ENCODE measurements at regions not wholly inside any gene's neighbourhood (a gene's known extent, or its start where the extent isn't known, plus 50 kb on each side); places are given as distances from the start of the nearest gene placed in this dataset.

DNA sequence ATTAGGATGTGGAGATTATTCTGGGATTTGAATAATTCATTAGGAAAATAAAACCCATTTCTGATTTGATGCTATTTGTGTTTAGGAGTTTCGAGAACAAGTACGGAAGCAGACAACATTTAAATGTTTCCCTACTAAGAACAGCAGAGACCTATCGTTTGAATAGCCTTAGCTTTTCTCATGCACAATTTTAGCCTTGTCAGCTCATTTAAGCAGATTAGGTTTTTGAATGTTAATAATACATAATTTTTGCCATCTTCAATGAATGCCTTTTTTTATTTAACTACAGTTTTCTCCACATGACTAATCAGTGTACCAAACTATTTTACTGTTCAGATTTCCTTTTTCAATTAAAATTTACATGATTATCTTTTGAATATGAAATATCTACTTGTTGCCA is 592.0 kb downstream of the BCKDHB start:
- no peak overlapping the region for H3K9ac ChIP-seq (replicated peaks in 1 of 4; ENCODE audit: extremely low read depth in 1 of 4, low read depth in 3 of 4, low read length in 3 of 4)
- H3K27ac ChIP-seq (ENCODE audit: low read depth, low read length), result no peak overlapping the region
- H2BK15ac ChIP-seq (ENCODE audit: low read length), result no peak overlapping the region
- no peak overlapping the region for H3K23ac ChIP-seq (ENCODE audit: insufficient read length)
- H4K20me1 ChIP-seq (replicated peaks in 1 of 2; ENCODE audit: control insufficient read depth in 1 of 2, insufficient read depth in 2 of 2, low read length in 2 of 2), result no peaks in the 10 kb centered on the region
- H3K4ac ChIP-seq (replicated peaks; ENCODE audit: insufficient read length, low read depth, low read length), result no peak overlapping the region
- WGBS, 2 experiments (ENCODE audit: extremely low coverage in 1 of 2, insufficient coverage in 1 of 2, insufficient read length in 1 of 2, insufficient replicate concordance in 2 of 2, low coverage in 1 of 2, low lambda C conversion rate in 2 of 2, missing lambda C conversion rate in 1 of 2), result 96% methylated on average over 3 of the region's 3 CpGs; no CpG with 5 or more reads in 1 of the 2 experiments
- no peaks in the 10 kb centered on the region for H3K79me1 ChIP-seq (ENCODE audit: low read depth, low read length)
- no peak for FAIRE-seq
- H2AFZ ChIP-seq (ENCODE audit: low read length), result no peak overlapping the region
- H3K14ac ChIP-seq (ENCODE audit: insufficient read length), result no peak overlapping the region
- H4K91ac ChIP-seq (replicated peaks; ENCODE audit: insufficient read length, low read length), result no peak overlapping the region
- no peak overlapping the region for H3K4me2 ChIP-seq (ENCODE audit: insufficient read depth in 1 of 2, low read depth in 2 of 2, low read length in 2 of 2)
- H2BK120ac ChIP-seq (replicated peaks; ENCODE audit: low read depth, low read length), result no peak overlapping the region
- POLR2A ChIA-PET (ENCODE audit: partially characterized antibody), result no interaction called here
- H3K4me1 ChIP-seq (replicated peaks in 1 of 4; ENCODE audit: control insufficient read depth in 3 of 4, insufficient read depth in 4 of 4, low read length in 3 of 4), result no peaks in the 10 kb centered on the region
- no peaks in the 10 kb centered on the region for H3K36me3 ChIP-seq (ENCODE audit: control insufficient read depth in 2 of 4, insufficient read depth in 4 of 4, low read length in 3 of 4)
- H4K8ac ChIP-seq (ENCODE audit: extremely low read depth, insufficient read depth, low read length), result no peak overlapping the region
- no peak overlapping the region for H2BK20ac ChIP-seq (ENCODE audit: low read length)
- H2BK12ac ChIP-seq (ENCODE audit: low read depth, low read length), result no peak overlapping the region
- CTCF ChIA-PET (ENCODE audit: partially characterized antibody), result no interaction called here
- no peak overlapping the region for H3K56ac ChIP-seq (replicated peaks; ENCODE audit: insufficient read length, low read depth, low read length)
- H3K23me2 ChIP-seq (ENCODE audit: low read depth, low read length), result no peaks in the 10 kb centered on the region; the same call in 1 of the 2 replicates
- no peak overlapping the region for H3K4me3 ChIP-seq (ENCODE audit: extremely low read depth in 1 of 4, insufficient read depth in 2 of 4, low read depth in 3 of 4, low read length in 4 of 4)
- no peak overlapping the region for H4K5ac ChIP-seq (ENCODE audit: insufficient read length, low read depth, low read length)
- no peak overlapping the region for H3K18ac ChIP-seq (ENCODE audit: extremely low read depth, low read length)
- no peaks in the 10 kb centered on the region for H3K79me2 ChIP-seq (ENCODE audit: control insufficient read depth in 1 of 2, insufficient read depth in 2 of 2, low read length in 2 of 2)
- DNase-seq (ENCODE audit: low read depth in 1 of 2, low spot score in 2 of 2), result no peak
- H3K27me3 ChIP-seq (replicated peaks in 1 of 4; ENCODE audit: control insufficient read depth in 3 of 4, extremely low read depth in 1 of 4, insufficient read depth in 3 of 4, low read length in 3 of 4), result no peaks in the 10 kb centered on the region
- no peak overlapping the region for H2AK5ac ChIP-seq (ENCODE audit: low read depth, low read length)
- no peak overlapping the region for H2BK5ac ChIP-seq (ENCODE audit: low read depth, low read length)
- H3K9me3 ChIP-seq (ENCODE audit: insufficient read depth in 2 of 2, low read depth in 1 of 2, low read length in 1 of 2), result peaks cover 7 to 13% of the 10 kb centered on the region in 2 experiments
- no peak for TF ChIP-seq BACH1 (IDR thresholded peaks at IDR 0.05; ENCODE audit: low read length)
- no peak for TF ChIP-seq HDAC2 (IDR thresholded peaks at IDR 0.05; ENCODE audit: borderline replicate concordance in 1 of 2, low read depth in 2 of 2, low read length in 2 of 2)
- TF ChIP-seq SAP30 (IDR thresholded peaks at IDR 0.05; ENCODE audit: insufficient read depth, insufficient replicate concordance, low read length), result no peak
- no peak for TF ChIP-seq RFX5 (IDR thresholded peaks at IDR 0.05; ENCODE audit: borderline replicate concordance, low read depth, low read length)
- no peak for TF ChIP-seq NRF1 (IDR thresholded peaks at IDR 0.05; ENCODE audit: low read depth, low read length)
- TF ChIP-seq, protein P1, sequence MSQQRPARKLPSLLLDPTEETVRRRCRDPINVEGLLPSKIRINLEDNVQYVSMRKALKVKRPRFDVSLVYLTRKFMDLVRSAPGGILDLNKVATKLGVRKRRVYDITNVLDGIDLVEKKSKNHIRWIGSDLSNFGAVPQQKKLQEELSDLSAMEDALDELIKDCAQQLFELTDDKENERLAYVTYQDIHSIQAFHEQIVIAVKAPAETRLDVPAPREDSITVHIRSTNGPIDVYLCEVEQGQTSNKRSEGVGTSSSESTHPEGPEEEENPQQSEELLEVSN (IDR thresholded peaks at IDR 0.05), result no peak
- no peak for TF ChIP-seq JUND (IDR thresholded peaks at IDR 0.05; ENCODE audit: low read length)
- no peak for TF ChIP-seq SP4 (IDR thresholded peaks at IDR 0.05; ENCODE audit: low read length)
- TF ChIP-seq GABPA (IDR thresholded peaks at IDR 0.05; ENCODE audit: borderline replicate concordance, insufficient read depth, low read length), result no peak
- TF ChIP-seq GTF2F1 (IDR thresholded peaks at IDR 0.05; ENCODE audit: borderline replicate concordance, low read depth, low read length), result no peak
- no peak for TF ChIP-seq SRF (IDR thresholded peaks at IDR 0.05; ENCODE audit: low read depth, low read length)
- no peak for TF ChIP-seq CBX8 (IDR thresholded peaks at IDR 0.05; ENCODE audit: borderline replicate concordance, low read depth, low read length)
- TF ChIP-seq SUZ12 (IDR thresholded peaks at IDR 0.05; ENCODE audit: low read length), result no peak
- no peak for TF ChIP-seq POU5F1 (IDR thresholded peaks at IDR 0.05; ENCODE audit: low read depth, low read length)
- TF ChIP-seq, protein P2, sequence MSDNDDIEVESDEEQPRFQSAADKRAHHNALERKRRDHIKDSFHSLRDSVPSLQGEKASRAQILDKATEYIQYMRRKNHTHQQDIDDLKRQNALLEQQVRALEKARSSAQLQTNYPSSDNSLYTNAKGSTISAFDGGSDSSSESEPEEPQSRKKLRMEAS (IDR thresholded peaks at IDR 0.05), result no peak

Measured in H1 (cell line).